ENCODE measurements at regions not wholly inside any gene's neighbourhood (a gene's known extent, or its start where the extent isn't known, plus 50 kb on each side); places are given as distances from the start of the nearest gene placed in this dataset.

- no peak for TF ChIP-seq CTBP1 (IDR thresholded peaks at IDR 0.05; ENCODE audit: borderline replicate concordance)
- TF ChIP-seq HMGXB4 (CRISPR knock-in tag; IDR thresholded peaks at IDR 0.05), result no peak
- TF ChIP-seq, protein P1, sequence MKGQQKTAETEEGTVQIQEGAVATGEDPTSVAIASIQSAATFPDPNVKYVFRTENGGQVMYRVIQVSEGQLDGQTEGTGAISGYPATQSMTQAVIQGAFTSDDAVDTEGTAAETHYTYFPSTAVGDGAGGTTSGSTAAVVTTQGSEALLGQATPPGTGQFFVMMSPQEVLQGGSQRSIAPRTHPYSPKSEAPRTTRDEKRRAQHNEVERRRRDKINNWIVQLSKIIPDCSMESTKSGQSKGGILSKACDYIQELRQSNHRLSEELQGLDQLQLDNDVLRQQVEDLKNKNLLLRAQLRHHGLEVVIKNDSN (CRISPR knock-in tag; IDR thresholded peaks at IDR 0.05), result no peak
- TF ChIP-seq HMG20B (CRISPR knock-in tag; IDR thresholded peaks at IDR 0.05), result no peak
- no peak for TF ChIP-seq ZBTB17 (CRISPR knock-in tag; IDR thresholded peaks at IDR 0.05)
- H3K27me3 ChIP-seq (ENCODE audit: control insufficient read depth in 2 of 2, insufficient read depth in 2 of 2, low read length in 2 of 2), result peaks cover 4 to 19% of the 10 kb centered on the region in 2 experiments; a peak in 3 of 5 replicates
These were observed 121.1 kb upstream of the SYT6 start for GRCh38 chr1:114274621-114275317.

More at GRCh38 chr1:114274621-114275317, 121.1 kb upstream of the SYT6 start:
- in situ Hi-C loops (cut with MboI), result loop anchor here (10.0 kb wide), 1 partner anchor 290 kb away; no protein-coding TSS in a partner anchor
- Histone ChIP-seq H3K36me3 (ENCODE audit: control insufficient read depth, insufficient read depth, low read length) (no peaks in the 10 kb centered on the region), H3K4me1 (replicated peaks in 1 of 2; ENCODE audit: control insufficient read depth in 2 of 2, insufficient read depth in 2 of 2, low read length in 2 of 2) (no peaks in the 10 kb centered on the region), H3K27ac (ENCODE audit: extremely low read depth, low read depth, low read length) (no peak overlapping the region), H4K20me1 (replicated peaks; ENCODE audit: control insufficient read depth, insufficient read depth, low read length) (no peaks in the 10 kb centered on the region), H3K9me1 (ENCODE audit: control insufficient read depth, insufficient read depth, low read length) (no peaks in the 10 kb centered on the region), H2AFZ (ENCODE audit: low read depth, low read length) (no peak overlapping the region), H3K4me2 (ENCODE audit: insufficient read depth, low read length) (no peak overlapping the region), H3K9me3 (replicated peaks; ENCODE audit: control insufficient read depth, insufficient read depth, low read depth, low read length) (no peaks in the 10 kb centered on the region), H3K79me2 (ENCODE audit: control insufficient read depth, insufficient read depth, low read length) (no peaks in the 10 kb centered on the region), H3K4me3 (no peak overlapping the region), H3K9ac (ENCODE audit: insufficient read depth in 1 of 2, low read depth in 2 of 2, low read length in 2 of 2) (no peak overlapping the region)
- WGBS (ENCODE audit: insufficient coverage, low coverage, missing lambda C conversion rate), result 0% methylated on average over 5 of the region's 5 CpGs
- ATAC-seq (no peak), DNase-seq (ENCODE audit: extremely low read depth in 1 of 4, low spot score in 3 of 4) (no peak), FAIRE-seq (no peak)
- POLR2A ChIA-PET, result interaction anchor here (0.6 to 0.9 kb wide), 4 partner anchors 10 to 183 kb away, joined by 3 read pairs; no protein-coding TSS in a partner anchor
- no TSS peak for BruUV-seq (replicated peaks)
- CTCF ChIA-PET (ENCODE audit: low intra/inter-chr PET ratio), result no interaction called here
- intact Hi-C loops (cut with micrococcal nuclease), result no loop called here

Data from K562 (cell line).